ENCODE measurements at regions not wholly inside any gene's neighbourhood (a gene's known extent, or its start where the extent isn't known, plus 50 kb on each side); places are given as distances from the start of the nearest gene placed in this dataset.

- no peak for TF ChIP-seq CTCF (IDR thresholded peaks at IDR 0.05)
- TF ChIP-seq CHD2 (IDR thresholded peaks at IDR 0.05; ENCODE audit: low read length, partially characterized antibody): no peak
- TF ChIP-seq ESRRA (IDR thresholded peaks at IDR 0.05; ENCODE audit: borderline replicate concordance, low read length): no peak
- TF ChIP-seq USF2 (IDR thresholded peaks at IDR 0.05): no peak
- TF ChIP-seq, protein P1, sequence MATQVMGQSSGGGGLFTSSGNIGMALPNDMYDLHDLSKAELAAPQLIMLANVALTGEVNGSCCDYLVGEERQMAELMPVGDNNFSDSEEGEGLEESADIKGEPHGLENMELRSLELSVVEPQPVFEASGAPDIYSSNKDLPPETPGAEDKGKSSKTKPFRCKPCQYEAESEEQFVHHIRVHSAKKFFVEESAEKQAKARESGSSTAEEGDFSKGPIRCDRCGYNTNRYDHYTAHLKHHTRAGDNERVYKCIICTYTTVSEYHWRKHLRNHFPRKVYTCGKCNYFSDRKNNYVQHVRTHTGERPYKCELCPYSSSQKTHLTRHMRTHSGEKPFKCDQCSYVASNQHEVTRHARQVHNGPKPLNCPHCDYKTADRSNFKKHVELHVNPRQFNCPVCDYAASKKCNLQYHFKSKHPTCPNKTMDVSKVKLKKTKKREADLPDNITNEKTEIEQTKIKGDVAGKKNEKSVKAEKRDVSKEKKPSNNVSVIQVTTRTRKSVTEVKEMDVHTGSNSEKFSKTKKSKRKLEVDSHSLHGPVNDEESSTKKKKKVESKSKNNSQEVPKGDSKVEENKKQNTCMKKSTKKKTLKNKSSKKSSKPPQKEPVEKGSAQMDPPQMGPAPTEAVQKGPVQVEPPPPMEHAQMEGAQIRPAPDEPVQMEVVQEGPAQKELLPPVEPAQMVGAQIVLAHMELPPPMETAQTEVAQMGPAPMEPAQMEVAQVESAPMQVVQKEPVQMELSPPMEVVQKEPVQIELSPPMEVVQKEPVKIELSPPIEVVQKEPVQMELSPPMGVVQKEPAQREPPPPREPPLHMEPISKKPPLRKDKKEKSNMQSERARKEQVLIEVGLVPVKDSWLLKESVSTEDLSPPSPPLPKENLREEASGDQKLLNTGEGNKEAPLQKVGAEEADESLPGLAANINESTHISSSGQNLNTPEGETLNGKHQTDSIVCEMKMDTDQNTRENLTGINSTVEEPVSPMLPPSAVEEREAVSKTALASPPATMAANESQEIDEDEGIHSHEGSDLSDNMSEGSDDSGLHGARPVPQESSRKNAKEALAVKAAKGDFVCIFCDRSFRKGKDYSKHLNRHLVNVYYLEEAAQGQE (IDR thresholded peaks at IDR 0.05): no peak
- no peak for TF ChIP-seq FOSL2 (IDR thresholded peaks at IDR 0.05)
- no peak for TF ChIP-seq FOSL2 (CRISPR knock-in tag; IDR thresholded peaks at IDR 0.05)
- no peak for TF ChIP-seq MAZ (IDR thresholded peaks at IDR 0.05; ENCODE audit: borderline replicate concordance, low read depth, low read length)
- no peak for TF ChIP-seq KDM1A (IDR thresholded peaks at IDR 0.05; ENCODE audit: low read depth)
- TF ChIP-seq, protein P2, sequence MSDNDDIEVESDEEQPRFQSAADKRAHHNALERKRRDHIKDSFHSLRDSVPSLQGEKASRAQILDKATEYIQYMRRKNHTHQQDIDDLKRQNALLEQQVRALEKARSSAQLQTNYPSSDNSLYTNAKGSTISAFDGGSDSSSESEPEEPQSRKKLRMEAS (IDR thresholded peaks at IDR 0.05): no peak
- no peak for TF ChIP-seq SMC3 (IDR thresholded peaks at IDR 0.05)
- no peak for TF ChIP-seq CEBPB (IDR thresholded peaks at IDR 0.05)
- no peak for TF ChIP-seq POLR2A (IDR thresholded peaks at IDR 0.05; ENCODE audit: low read length)
- TF ChIP-seq CHD4 (IDR thresholded peaks at IDR 0.05; ENCODE audit: borderline replicate concordance): no peak
- TF ChIP-seq PHF8 (IDR thresholded peaks at IDR 0.05; ENCODE audit: borderline replicate concordance, low read depth): no peak
These were observed 128.0 kb downstream of the ADRA2A start for GRCh38 chr10:111204838-111205237.
